DMS53 treated with DMSO at 0.1 percent for 48 hours (cell line): ENCODE measurements at regions not wholly inside any gene's neighbourhood (a gene's known extent, or its start where the extent isn't known, plus 50 kb on each side); places are given as distances from the start of the nearest gene placed in this dataset.

Experiments
- DNase-seq: peaks from one replicate; lab custom pipeline; 2025; ENCODE audit not compliant: unreplicated experiment; lab: John Stamatoyannopoulos, UW

DNA sequence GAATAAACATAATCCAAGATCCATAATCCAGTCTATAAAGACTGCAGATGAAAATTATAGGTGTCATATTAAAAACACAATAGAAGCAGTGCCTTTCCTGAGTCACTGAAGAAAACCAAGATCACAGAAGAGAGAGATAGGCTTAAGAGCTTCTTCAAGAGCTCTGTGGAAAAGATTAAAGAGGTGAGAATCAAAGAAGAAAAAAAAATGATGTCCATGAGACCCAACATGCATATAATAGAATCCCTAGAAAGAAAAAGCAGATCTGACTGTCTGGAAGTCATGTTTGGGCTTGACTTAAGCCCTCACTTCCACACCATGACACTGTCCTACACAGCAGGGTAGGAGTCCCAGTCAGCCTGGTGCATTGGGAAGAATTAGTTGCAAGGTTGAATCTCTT lies 205.6 kb upstream of the PROK2 start:
- DNase-seq = no peak

DNA sequence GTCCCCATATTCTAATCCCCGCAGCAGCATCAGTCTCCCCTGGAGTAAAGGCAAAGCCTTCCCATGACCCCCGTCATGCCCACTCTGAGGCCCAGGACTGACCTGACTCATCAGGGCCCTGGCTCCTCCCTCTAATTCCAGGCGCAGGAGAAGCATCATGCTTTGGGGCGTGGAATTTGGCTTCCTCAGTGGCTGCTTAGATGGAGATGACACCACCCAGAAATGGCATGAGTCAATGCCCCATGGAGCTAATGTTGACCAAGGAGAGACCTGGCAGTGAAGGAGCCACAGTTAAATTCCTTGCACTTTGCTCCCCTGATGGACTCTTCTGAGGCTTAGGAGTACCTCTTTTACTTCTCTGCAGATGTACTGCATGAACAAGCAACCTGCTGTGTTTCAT lies 204.2 kb upstream of the PROK2 start:
- no peak for DNase-seq

DNA sequence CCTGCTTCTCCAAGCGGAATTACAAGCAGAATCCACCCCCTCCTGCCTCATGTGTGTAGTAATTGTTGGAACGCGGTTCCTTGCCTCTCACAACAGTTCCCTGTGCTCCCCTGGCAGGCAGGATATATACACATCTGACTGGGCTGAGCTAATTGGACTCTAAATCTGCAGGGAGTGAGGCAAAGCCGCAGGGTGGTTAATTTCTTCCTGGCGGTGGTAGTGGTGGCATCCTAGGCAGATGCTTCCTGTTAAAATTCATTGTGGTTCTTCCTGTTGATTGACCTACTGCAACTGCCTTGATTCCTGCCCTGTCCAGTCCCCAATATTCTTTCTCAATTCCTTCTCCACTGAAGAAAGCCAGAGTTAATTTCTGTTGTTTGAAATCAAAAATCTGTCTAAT lies 202.9 kb upstream of the PROK2 start:
- DNase-seq = no peak

GRCh38 chr3:71987089-71987735 lies 202.3 kb upstream of the PROK2 start:
- DNase-seq = no peak

GRCh38 chr3:71986606-71987005 lies 201.7 kb upstream of the PROK2 start:
- DNase-seq = no peak

- DNase-seq = no peak
Measured at GRCh38 chr3:71984843-71985613, 200.1 kb upstream of the PROK2 start.

DNA sequence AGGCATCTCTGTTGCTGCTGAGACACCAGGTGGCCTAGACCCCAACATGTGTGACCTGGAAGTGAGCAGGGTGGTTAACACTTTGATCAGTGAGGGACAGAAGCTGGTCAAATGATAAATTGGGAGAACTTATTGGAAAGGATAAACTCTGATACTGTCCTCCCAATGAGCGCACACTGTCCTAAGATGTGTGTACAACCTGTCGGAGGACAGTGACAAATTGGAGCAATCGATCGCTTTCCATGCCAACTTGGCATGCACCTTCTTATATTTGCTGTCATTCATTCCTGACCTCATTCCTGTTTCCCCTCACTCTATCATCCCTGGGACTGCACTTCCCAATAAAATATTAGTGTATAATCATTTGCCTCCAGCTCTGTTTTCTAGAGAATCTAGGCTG lies 198.7 kb upstream of the PROK2 start:
- DNase-seq = no peak

GRCh38 chr3:71982506-71983258 lies 197.7 kb upstream of the PROK2 start:
- peak; percentile 16 for DNase-seq

GRCh38 chr3:71979175-71979574 lies 194.2 kb upstream of the PROK2 start:
- no peak for DNase-seq

GRCh38 chr3:71978150-71978721 lies 193.3 kb upstream of the PROK2 start:
- DNase-seq = no peak

- DNase-seq = no peak
Measured at GRCh38 chr3:71977525-71977924, 192.6 kb upstream of the PROK2 start.

DNA sequence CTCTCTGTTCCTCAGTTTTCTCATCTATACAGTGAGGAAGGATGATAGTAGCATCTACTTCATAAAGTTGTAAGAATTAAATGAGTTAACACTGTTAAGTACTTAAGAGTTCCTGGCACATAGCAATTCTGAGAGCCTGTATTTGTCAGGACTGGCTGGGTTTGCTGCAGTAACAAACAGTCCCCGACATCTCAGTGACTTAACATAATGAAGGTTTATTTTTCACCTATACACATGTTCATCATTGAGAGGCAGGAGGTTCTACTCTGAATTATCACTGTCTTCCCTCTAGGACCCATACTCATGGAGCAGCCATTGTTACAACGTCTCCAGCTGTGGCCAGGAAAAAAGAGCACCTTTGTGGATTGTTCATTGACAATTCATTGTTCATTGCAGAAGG lies 190.6 kb upstream of the PROK2 start:
- DNase-seq = no peak

- no peak for DNase-seq
Measured at GRCh38 chr3:71974786-71975185, 189.8 kb upstream of the PROK2 start.

GRCh38 chr3:71973274-71974030 lies 188.5 kb upstream of the PROK2 start:
- DNase-seq = peak; percentile 19

DNA sequence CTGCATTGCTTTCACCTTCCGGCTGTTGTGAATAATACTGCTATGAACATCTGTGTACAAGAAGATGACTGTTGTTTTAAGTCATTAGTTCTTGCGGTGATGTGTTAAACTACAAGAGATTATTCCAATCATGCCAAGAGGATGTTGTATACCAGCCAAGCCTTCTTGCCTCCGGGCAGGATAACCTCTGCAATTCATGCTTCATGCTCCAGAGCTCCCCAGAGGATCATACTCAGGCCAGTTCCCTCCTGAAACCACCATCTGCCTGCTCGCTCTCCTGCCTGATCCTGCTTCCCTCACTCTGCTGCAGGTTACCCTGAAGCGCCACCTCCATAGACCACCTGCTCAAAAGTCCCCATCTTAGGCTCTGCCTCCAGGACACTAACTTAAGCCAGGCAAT lies 187.1 kb upstream of the PROK2 start:
- no peak for DNase-seq

GRCh38 chr3:71968544-71968943 lies 183.6 kb upstream of the PROK2 start:
- no peak for DNase-seq

GRCh38 chr3:71966185-71966584 lies 181.2 kb upstream of the PROK2 start:
- no peak for DNase-seq

DNA sequence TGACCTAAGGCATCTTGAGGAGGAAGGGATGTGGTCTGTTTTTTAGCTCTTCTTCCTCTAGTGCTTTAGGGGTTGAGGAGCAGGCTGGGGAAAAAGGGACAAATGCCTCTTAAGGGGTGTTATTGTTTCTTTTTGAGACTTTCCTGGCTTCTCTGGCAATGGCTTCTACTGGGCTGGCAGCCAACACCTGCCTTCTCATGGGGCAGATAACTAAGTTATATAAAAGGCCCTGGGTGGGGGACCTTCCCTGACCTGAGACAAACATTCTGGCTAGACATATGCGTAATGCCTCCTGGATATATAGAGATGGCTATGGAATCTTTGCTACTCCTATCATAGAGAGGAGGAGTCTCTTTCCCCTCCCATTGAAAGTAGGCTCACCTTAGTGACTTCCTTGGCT lies 179.2 kb upstream of the PROK2 start:
- DNase-seq = no peak

DNA sequence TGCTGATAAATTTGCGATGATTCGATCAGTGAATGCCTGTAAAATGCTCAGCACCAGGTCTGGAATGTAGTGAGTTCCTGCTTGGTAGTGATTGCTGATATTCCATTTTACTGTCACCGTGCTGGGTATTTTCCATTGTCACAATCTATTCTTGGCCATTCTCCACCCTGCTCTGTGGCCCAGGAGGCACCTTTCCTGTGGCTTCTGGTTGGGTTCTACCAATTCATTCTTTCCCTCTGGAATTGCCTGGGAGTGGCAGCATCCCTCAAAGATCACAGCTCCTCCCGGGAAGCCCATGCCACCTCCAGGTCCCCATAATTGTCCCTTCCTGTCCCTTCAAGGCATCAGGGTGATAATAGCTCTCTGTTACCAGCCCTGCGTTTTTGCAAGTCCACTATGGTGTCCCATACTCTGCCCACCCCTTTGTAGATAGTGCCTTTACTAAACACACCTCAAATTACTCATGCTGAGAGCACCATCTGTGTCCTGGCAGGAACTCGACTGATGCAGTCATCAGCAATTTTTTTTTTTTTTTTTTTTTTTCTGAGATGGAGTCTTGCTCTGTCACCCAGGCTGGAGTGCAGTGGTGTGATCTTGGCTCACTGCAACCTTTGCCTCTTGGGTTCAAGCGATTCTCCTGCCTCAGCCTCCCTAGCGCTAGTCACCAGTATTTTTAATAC lies 177.8 kb upstream of the PROK2 start:
- no peak for DNase-seq

DNA sequence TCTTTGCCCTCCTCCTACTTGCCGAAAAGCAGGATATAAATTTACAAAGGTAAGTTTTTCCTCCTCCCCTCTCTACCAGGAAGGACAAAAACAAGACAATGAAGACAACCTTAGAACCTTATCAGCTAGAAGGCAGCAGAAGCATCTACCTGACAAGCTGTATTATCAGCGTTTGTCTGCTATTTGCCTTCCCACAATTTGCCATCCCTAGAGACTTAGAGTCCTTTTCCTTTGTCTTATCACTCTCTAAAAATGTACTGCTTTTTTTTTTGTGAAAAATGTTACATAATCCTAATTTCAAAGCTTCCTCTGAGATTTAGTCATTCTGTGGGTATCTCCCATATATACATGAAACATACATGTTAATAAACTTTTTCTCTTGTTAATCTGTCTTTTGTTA lies 176.9 kb upstream of the PROK2 start:
- DNase-seq = no peak
